ENCODE measurements at regions not wholly inside any gene's neighbourhood (a gene's known extent, or its start where the extent isn't known, plus 50 kb on each side); places are given as distances from the start of the nearest gene placed in this dataset.
A peak's percentile ranks its signal among the peaks of the same experiment; 100 is the strongest.
"Not testable (repeated sequence)": the region's sequence is repeated elsewhere in the genome, so short reads cannot be mapped to it uniquely, and the experiment has no call there.

DNA sequence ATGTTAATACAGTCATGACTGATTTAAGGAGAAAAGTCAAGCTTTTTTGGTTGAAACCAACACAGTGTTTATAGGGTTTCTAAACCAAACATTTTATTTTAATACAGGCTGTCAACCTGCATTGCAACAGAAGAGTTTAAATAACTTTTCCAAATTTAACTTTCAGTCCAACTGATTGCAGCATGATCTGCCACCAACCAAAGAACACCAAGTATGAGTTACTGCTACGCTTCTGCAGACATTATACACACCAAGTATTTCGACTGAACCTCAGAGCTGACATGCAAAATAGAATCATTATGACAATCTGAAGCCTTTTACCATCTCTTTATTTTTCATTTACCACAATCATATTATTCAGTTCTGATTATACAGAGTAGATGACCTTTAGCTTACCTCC lies 151.2 kb upstream of the DST start:
- H3K27me3 ChIP-seq = no peaks in the 10 kb centered on the region
- no peaks in the 10 kb centered on the region for H3K36me3 ChIP-seq
- no peak for DNase-seq (ENCODE audit: low spot score)
- peaks cover 0 to 62% of the 10 kb centered on the region in 2 donors for H3K4me1 ChIP-seq
- H3K4me3 ChIP-seq = no peak overlapping the region
- peak overlapping the region; percentile 36 to 64 for H3K27ac ChIP-seq
- TF ChIP-seq, protein P1, sequence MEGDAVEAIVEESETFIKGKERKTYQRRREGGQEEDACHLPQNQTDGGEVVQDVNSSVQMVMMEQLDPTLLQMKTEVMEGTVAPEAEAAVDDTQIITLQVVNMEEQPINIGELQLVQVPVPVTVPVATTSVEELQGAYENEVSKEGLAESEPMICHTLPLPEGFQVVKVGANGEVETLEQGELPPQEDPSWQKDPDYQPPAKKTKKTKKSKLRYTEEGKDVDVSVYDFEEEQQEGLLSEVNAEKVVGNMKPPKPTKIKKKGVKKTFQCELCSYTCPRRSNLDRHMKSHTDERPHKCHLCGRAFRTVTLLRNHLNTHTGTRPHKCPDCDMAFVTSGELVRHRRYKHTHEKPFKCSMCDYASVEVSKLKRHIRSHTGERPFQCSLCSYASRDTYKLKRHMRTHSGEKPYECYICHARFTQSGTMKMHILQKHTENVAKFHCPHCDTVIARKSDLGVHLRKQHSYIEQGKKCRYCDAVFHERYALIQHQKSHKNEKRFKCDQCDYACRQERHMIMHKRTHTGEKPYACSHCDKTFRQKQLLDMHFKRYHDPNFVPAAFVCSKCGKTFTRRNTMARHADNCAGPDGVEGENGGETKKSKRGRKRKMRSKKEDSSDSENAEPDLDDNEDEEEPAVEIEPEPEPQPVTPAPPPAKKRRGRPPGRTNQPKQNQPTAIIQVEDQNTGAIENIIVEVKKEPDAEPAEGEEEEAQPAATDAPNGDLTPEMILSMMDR (IDR thresholded peaks at IDR 0.05) = no peak
- H3K9me3 ChIP-seq = no peaks in the 10 kb centered on the region

DNA sequence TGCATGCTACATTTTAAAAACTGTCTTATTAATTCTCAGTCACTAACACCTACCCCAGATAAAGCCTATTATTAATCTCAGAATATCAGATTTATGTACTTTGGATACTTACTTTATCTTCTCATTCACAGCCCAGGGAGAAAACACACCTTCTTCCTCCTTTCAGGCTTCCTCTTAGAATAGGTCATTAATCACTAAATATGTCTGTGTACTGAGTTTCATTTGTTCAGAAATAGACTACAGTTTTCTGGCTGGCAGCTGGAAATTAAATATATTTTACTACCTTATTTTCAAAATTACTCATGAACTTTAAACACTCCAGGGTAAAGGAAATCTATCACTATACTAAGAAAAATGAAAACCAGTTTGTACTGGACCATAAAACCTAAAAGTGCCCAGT lies 147.7 kb upstream of the DST start:
- Histone ChIP-seq H3K27me3 (no peaks in the 10 kb centered on the region), H3K9me3 (no peaks in the 10 kb centered on the region), H3K36me3 (no peaks in the 10 kb centered on the region), H3K27ac (peak overlapping the region in 1 of 2 donors; percentile 40), H3K4me1 (peaks cover 0 to 27% of the 10 kb centered on the region in 2 donors), H3K4me3 (no peak overlapping the region)
- TF ChIP-seq, protein P1 (IDR thresholded peaks at IDR 0.05) = no peak
- DNase-seq (ENCODE audit: low spot score) = no peak

DNA sequence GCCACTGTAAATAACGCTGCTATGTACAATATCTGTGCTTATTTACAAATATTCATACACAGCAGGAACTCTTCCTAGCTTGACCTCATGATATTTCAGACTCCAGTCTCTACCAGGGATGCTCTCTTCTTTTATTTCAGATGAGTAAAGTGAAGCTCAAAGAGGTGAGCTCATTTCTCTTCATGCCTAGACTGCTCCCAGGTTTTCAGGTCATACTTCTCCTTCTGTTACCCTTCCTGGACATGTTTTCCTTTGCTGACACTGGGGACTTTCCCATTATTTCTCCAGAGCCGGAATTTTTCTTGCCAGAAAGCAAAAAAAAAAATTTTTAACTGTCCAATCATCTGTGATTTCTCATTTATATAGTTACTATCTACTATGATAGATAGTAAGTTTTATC lies 147.2 kb upstream of the DST start:
- Histone ChIP-seq H3K27me3 (no peaks in the 10 kb centered on the region), H3K9me3 (no peaks in the 10 kb centered on the region), H3K27ac (peak overlapping the region in 1 of 2 donors; percentile 40), H3K36me3 (no peaks in the 10 kb centered on the region), H3K4me1 (peaks cover 0 to 22% of the 10 kb centered on the region in 2 donors), H3K4me3 (no peak overlapping the region)
- TF ChIP-seq, protein P1 (IDR thresholded peaks at IDR 0.05) = no peak
- no peak for DNase-seq (ENCODE audit: low spot score)

DNA sequence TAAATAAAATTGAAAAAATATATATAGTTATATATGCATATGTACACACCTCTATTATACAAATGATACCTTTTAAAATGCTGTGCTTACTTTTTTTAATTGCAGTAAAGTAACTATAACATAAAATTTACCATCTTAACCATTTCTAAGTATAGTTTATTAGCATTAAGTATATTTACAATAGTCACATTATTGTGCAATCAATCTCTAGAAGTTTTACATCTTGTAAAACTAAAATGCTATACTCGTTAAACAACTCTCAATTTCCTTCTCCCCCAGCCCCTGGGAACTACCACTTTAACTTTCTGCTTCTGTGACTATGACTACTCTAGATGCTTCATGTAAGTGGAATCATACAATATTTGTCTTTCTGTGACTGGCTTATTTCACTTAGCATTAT lies 146.7 kb upstream of the DST start:
- H3K27me3 ChIP-seq = no peaks in the 10 kb centered on the region
- H3K4me1 ChIP-seq = peaks cover 0 to 17% of the 10 kb centered on the region in 2 donors
- no peaks in the 10 kb centered on the region for H3K36me3 ChIP-seq
- DNase-seq (ENCODE audit: low spot score) = no peak
- no peak overlapping the region for H3K27ac ChIP-seq
- H3K4me3 ChIP-seq = no peak overlapping the region
- H3K9me3 ChIP-seq = no peaks in the 10 kb centered on the region
- TF ChIP-seq, protein P1 (IDR thresholded peaks at IDR 0.05) = no peak

GRCh38 chr6:56787209-56787608 lies 144.5 kb upstream of the DST start:
- TF ChIP-seq, protein P1 (IDR thresholded peaks at IDR 0.05) = no peak
- H3K36me3 ChIP-seq = no peaks in the 10 kb centered on the region
- H3K27ac ChIP-seq = no peak overlapping the region
- no peak for DNase-seq (ENCODE audit: low spot score)
- no peak overlapping the region for H3K4me3 ChIP-seq
- H3K4me1 ChIP-seq = peaks cover 0 to 13% of the 10 kb centered on the region in 2 donors
- H3K9me3 ChIP-seq = no peaks in the 10 kb centered on the region
- no peaks in the 10 kb centered on the region for H3K27me3 ChIP-seq

DNA sequence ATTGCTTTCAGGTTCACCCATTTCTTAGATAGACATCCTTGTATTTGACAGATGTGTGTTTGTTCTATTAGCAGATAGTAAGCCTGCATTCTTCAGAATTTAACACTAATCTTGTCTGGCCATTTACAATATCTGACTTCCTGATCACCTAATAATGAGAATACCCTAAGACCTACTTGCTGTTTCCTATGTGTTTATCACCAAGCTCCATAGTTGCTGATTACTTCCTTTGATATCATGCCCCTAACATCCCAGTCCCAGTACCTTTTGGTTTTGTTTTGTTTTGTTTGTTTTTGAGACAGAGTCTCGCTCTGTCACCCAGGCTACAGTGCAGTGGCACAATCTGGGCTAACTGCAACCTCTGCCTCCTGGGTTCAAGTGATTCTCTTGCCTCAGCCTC lies 143.6 kb upstream of the DST start:
- H3K4me1 ChIP-seq = peaks cover 0 to 13% of the 10 kb centered on the region in 2 donors
- no peaks in the 10 kb centered on the region for H3K27me3 ChIP-seq
- TF ChIP-seq, protein P1 (IDR thresholded peaks at IDR 0.05) = no peak
- no peaks in the 10 kb centered on the region for H3K9me3 ChIP-seq
- H3K4me3 ChIP-seq = no peak overlapping the region
- H3K36me3 ChIP-seq = no peaks in the 10 kb centered on the region
- DNase-seq (ENCODE audit: low spot score) = no peak
- H3K27ac ChIP-seq = no peak overlapping the region

DNA sequence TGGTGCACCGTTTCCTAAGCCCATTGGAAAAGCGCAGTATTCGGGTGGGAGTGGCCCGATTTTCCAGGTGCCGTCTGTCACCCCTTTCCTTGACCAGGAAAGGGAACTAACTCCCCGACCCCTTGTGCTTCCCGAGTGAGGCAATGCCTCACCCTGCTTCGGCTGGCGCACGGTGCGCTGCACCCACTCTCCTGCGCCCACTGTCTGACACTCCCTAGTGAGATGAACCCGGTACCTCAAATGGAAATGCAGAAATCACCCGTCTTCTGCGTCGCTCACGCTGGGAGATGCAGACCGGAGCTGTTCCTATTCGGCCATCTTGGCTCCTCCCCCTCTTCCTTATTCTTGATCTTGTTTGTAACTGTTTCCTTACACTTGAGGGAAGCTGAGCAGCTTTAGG lies 142.8 kb upstream of the DST start:
- not testable (repeated sequence) for H3K27ac ChIP-seq; H3K27me3 ChIP-seq; H3K36me3 ChIP-seq; DNase-seq (ENCODE audit: low spot score); H3K4me1 ChIP-seq; H3K9me3 ChIP-seq; H3K4me3 ChIP-seq

GRCh38 chr6:56780109-56780508 lies 137.4 kb upstream of the DST start:
- H3K27me3 ChIP-seq; DNase-seq (ENCODE audit: low spot score); H3K36me3 ChIP-seq; H3K4me3 ChIP-seq; H3K27ac ChIP-seq; H3K9me3 ChIP-seq: not testable (repeated sequence)
- H3K4me1 ChIP-seq = peaks cover 0 to 19% of the 10 kb centered on the region in 2 donors

GRCh38 chr6:56778503-56778902 lies 135.8 kb upstream of the DST start:
- H3K27ac ChIP-seq; H3K9me3 ChIP-seq; DNase-seq (ENCODE audit: low spot score); H3K27me3 ChIP-seq; H3K36me3 ChIP-seq; H3K4me3 ChIP-seq: not testable (repeated sequence)
- peaks cover 0 to 21% of the 10 kb centered on the region in 2 donors for H3K4me1 ChIP-seq

All from right atrium auricular region (tissue), 2 donors.